ENCODE measurements at regions not wholly inside any gene's neighbourhood (a gene's known extent, or its start where the extent isn't known, plus 50 kb on each side); places are given as distances from the start of the nearest gene placed in this dataset.
A peak's percentile ranks its signal among the peaks of the same experiment; 100 is the strongest.
"Not testable (repeated sequence)": the region's sequence is repeated elsewhere in the genome, so short reads cannot be mapped to it uniquely, and the experiment has no call there.

DNA sequence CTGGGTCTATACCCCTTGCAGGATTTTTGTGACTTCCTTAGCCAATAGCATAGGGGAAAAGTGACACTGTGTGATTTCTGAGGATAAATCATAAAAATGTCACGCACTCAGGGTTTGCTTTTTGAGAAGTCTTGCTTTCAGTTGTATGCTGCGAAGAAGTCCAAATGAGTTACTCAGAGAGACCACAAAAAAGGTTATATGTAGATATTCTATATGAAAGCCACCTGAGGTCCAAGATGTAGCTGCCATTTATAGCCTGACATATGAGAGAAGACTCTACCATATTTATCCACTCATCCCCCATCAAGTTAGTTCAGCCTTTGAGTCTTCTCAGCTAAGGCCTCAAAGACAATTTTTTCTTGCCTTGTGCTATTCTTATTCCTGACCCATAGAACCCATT lies 488.3 kb upstream of the MAP2 start:
- no peak for DNase-seq (ENCODE audit: low read depth)

- no peak for DNase-seq (ENCODE audit: low read depth)
These were observed 486.3 kb upstream of the MAP2 start for GRCh38 chr2:208937521-208937920.

- DNase-seq (ENCODE audit: low read depth) = no peak
These were observed 484.0 kb upstream of the MAP2 start for GRCh38 chr2:208939852-208940251.

GRCh38 chr2:208945719-208946256 lies 478.1 kb upstream of the MAP2 start:
- DNase-seq (ENCODE audit: low read depth) = no peak

- DNase-seq (ENCODE audit: low read depth) = no peak
These were observed 475.8 kb upstream of the MAP2 start for GRCh38 chr2:208948073-208948472.

DNA sequence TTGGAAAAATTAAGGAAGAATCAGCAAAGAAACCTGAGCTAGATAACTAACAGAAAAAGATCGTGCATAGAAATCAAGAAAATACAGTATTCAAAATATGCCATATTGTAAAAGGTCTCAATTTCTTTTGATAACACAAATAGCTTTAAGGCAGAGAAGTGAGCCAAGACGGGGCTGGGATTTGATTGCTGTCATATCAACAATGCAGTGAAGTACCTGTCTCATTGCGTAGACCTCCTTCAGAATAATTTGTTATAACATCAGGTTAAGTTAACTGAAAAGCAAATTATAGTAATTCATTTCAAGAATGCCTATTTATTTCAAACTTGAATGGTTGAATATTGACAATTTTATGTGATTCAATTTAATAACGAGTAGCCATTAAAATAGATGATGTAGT lies 453.8 kb upstream of the MAP2 start:
- no peak for DNase-seq (ENCODE audit: low read depth)

DNA sequence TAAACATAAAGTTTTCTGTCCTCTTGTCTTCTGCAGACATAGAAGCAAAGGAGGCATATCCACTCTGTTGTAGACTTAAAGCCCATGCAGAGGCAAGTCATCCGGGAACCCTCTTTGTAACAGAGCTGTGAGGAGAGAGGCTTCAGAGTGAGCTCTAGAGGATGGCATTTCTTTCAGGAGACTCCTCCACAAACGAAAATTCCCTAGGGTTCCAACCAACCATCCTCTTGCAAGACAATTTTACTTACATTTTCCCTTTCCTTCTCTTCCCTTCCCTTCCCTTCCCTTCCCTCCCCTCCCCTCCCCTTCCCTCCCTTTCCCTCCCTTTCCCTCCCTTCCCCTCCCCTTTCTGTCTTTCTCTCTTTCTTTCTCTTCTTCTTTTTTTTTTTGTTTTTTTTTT lies 446.3 kb upstream of the MAP2 start:
- no peak for DNase-seq (ENCODE audit: low read depth)

DNA sequence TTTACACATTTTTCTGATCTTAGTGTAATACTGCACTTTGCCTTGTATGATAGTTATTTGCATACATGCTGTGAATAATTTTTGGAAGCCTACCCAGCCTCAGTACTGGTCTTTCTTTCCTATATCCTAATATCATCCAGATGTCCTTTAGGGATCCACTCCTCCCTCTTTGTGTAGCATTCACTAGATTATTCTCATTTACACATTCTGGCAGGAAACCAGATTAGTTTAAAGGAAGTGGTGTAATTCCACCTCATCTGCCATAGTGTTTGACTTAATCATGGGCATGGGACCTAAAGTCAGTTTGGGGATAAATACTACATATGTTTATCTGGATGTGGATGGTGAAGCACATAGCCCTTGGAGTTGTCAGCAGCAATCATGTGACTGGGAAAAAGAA lies 444.9 kb upstream of the MAP2 start:
- DNase-seq (ENCODE audit: low read depth) = no peak

DNA sequence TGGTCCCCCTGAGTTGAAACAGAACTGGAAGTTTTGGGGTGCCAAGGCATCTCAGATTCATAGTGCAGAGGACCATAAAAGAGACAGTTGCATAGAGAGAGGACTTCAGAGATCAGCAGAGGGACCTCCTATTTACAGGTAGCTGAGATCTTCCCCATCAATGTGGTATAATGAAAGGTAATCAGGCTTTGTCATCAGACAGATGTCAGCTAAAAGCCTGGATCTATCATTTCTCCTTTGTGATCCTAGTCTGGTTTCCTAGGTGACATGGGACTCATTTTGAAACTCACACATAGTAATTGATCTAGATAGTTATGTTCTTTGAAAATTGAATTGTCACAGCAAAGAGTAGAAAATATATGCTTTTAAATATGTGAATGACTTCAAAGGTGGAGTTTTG lies 443.5 kb upstream of the MAP2 start:
- no peak for DNase-seq (ENCODE audit: low read depth)

- DNase-seq (ENCODE audit: low read depth) = no peak
These were observed 441.0 kb upstream of the MAP2 start for GRCh38 chr2:208982831-208983230.

DNA sequence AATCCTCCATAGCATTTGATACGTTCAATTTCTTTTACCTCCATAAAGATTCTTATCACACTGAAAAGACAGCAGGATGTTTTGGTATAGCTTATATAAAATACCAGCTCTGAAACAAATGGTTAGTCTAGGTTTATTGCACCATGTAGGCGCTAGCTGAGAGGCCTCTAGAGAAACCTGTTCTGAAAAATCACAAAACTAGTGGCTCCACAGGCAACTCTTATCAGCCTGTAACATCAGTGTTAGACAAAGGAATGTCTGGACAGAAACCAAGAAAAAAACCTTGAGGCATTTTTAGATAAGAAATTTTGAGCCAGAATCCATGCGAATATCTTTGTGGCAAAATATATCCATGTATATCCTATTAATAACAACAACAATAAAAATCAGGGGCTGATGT lies 440.4 kb upstream of the MAP2 start:
- no peak for DNase-seq (ENCODE audit: low read depth)

GRCh38 chr2:208984376-208985090 lies 439.3 kb upstream of the MAP2 start:
- DNase-seq (ENCODE audit: low read depth) = peak; percentile 43

GRCh38 chr2:208985644-208986043 lies 438.2 kb upstream of the MAP2 start:
- DNase-seq (ENCODE audit: low read depth) = no peak

GRCh38 chr2:208990716-208991115 lies 433.1 kb upstream of the MAP2 start:
- DNase-seq (ENCODE audit: low read depth) = no peak

- no peak for DNase-seq (ENCODE audit: low read depth)
These were observed 423.9 kb upstream of the MAP2 start for GRCh38 chr2:208999911-209000310.

DNA sequence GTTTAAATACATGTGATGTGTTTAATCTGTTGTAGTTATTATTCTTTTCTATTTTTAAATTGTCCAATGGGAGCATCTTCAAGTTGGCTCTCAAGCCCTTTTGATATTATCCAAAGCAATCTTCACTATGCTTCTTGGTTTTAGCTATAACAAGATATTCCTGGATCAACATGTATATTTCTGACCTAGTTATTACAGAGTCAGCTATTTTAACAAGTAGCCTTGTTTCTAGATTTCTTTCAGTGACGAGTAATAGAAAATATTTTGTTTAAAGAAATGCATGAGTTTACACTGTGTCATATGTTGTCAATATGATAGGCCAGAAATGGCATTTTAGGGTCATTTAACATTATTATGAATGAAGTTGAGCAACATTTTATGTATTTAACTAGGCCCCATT lies 421.8 kb upstream of the MAP2 start:
- no peak for DNase-seq (ENCODE audit: low read depth)

- no peak for DNase-seq (ENCODE audit: low read depth)
These were observed 418.5 kb upstream of the MAP2 start for GRCh38 chr2:209005371-209005770.

GRCh38 chr2:209008636-209009287 lies 415.1 kb upstream of the MAP2 start:
- no peak for DNase-seq (ENCODE audit: low read depth)

- DNase-seq (ENCODE audit: low read depth) = not testable (repeated sequence)
These were observed 405.2 kb upstream of the MAP2 start for GRCh38 chr2:209018633-209019032.

GRCh38 chr2:209029249-209029648 lies 394.6 kb upstream of the MAP2 start:
- DNase-seq (ENCODE audit: low read depth) = no peak

- no peak for DNase-seq (ENCODE audit: low read depth)
These were observed 379.5 kb upstream of the MAP2 start for GRCh38 chr2:209044307-209044706.

- DNase-seq (ENCODE audit: low read depth) = no peak
These were observed 377.7 kb upstream of the MAP2 start for GRCh38 chr2:209046163-209046562.

GRCh38 chr2:209049608-209050007 lies 374.2 kb upstream of the MAP2 start:
- DNase-seq (ENCODE audit: low read depth) = no peak

DNA sequence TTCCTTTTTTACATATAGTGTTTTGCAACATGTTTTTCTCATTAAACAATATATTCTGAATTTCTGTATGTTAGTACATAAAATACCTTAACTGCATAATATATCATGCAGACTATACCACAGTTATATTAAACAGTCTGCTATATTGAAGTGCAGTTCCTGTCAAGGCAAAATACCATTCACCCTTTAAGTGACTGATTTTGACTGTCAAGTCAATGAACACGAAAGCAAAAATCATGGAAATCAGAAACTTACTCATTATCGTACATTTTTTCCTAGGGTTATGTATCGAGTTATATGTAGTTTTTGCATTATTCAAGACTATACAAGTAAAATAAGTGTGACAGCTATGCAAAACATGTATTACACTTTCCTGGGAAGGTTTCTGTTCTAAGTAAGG lies 361.6 kb upstream of the MAP2 start:
- DNase-seq (ENCODE audit: low read depth) = no peak

Measured in fibroblast of gingiva (primary cell).